ENCODE measurements at regions not wholly inside any gene's neighbourhood (a gene's known extent, or its start where the extent isn't known, plus 50 kb on each side); places are given as distances from the start of the nearest gene placed in this dataset.

DNA sequence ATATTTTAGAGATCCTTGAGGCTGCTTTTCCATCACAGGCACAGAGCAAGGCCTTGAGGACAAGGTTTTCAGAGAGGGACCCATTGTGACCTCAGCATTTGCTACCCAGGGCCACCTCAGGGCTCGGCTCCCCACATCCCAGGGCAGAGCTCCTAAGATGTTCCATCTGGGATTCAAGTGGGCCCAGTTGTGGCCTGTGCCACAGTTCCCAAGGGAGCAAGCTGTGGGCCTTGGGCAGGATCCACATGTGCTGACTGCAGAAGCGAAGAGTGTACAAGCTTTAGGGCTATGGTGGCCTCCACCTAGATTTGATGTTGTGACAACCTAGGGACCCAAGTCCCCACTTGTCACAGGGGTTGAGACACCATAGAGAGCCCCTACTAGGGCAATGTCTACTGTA, 608.1 kb downstream of the HACE1 start:
- H3K27me3 ChIP-seq (replicated peaks in 1 of 2; ENCODE audit: control insufficient read depth in 2 of 2, insufficient read depth in 2 of 2, low read length in 1 of 2), result no peaks in the 10 kb centered on the region
- H3K4me3 ChIP-seq, result no peak overlapping the region
- in situ Hi-C loops (cut with MboI) (no loop called here), intact Hi-C loops (cut with micrococcal nuclease; ENCODE audit: unreplicated experiment) (no loop called here)
- no peaks in the 10 kb centered on the region for H3K79me2 ChIP-seq (ENCODE audit: control insufficient read depth, insufficient read depth, low read length)
- no peak overlapping the region for H3K9ac ChIP-seq (ENCODE audit: control insufficient read depth, insufficient read depth, low read length)
- no peak overlapping the region for H3K4me2 ChIP-seq (ENCODE audit: control insufficient read depth, insufficient read depth)
- ChIA-PET POLR2A (no interaction called here), CTCF (no interaction called here), RAD21 (ENCODE audit: unreplicated experiment) (no interaction called here), SMC1A (ENCODE audit: uncharacterized antibody, unreplicated experiment) (no interaction called here)
- TF ChIP-seq BHLHE40 (IDR thresholded peaks at IDR 0.05; ENCODE audit: borderline replicate concordance in 1 of 2, low read depth in 2 of 2, low read length in 1 of 2) (no peak), BCL3 (IDR thresholded peaks at IDR 0.05; ENCODE audit: borderline replicate concordance, insufficient read depth, low read depth, low read length, poor library complexity, severe bottlenecking) (no peak), RAD21 (IDR thresholded peaks at IDR 0.05; ENCODE audit: insufficient read depth, low read depth, low read length) (no peak), MTA3 (IDR thresholded peaks at IDR 0.05; ENCODE audit: borderline replicate concordance, low read length) (no peak)
- TF ChIP-seq, protein P1, sequence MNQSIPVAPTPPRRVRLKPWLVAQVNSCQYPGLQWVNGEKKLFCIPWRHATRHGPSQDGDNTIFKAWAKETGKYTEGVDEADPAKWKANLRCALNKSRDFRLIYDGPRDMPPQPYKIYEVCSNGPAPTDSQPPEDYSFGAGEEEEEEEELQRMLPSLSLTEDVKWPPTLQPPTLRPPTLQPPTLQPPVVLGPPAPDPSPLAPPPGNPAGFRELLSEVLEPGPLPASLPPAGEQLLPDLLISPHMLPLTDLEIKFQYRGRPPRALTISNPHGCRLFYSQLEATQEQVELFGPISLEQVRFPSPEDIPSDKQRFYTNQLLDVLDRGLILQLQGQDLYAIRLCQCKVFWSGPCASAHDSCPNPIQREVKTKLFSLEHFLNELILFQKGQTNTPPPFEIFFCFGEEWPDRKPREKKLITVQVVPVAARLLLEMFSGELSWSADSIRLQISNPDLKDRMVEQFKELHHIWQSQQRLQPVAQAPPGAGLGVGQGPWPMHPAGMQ (IDR thresholded peaks at IDR 0.05; ENCODE audit: borderline replicate concordance), result no peak
- no TSS peak for BruUV-seq (replicated peaks)
- H3K9me3 ChIP-seq (replicated peaks; ENCODE audit: control insufficient read depth, insufficient read depth, low read length), result no peaks in the 10 kb centered on the region
- no peak for DNase-seq (ENCODE audit: low read depth, low spot score)
- ATAC-seq, result no peak
- no peaks in the 10 kb centered on the region for H4K20me1 ChIP-seq (ENCODE audit: control insufficient read depth, insufficient read depth)
- 0% methylated on average over 2 of the region's 2 CpGs for WGBS (ENCODE audit: insufficient coverage, insufficient replicate concordance, low lambda C conversion rate, missing lambda C conversion rate)
- H2AFZ ChIP-seq (ENCODE audit: control insufficient read depth, low read depth, low read length), result no peak overlapping the region
- H3K27ac ChIP-seq (ENCODE audit: control insufficient read depth, insufficient read depth), result no peak overlapping the region
- FAIRE-seq, result no peak
- H3K4me1 ChIP-seq (ENCODE audit: control insufficient read depth, insufficient read depth, low read length), result no peaks in the 10 kb centered on the region
- H3K36me3 ChIP-seq (ENCODE audit: control insufficient read depth in 2 of 2, insufficient read depth in 2 of 2, low read length in 1 of 2), result no peaks in the 10 kb centered on the region
